Sigmoid colon (tissue), 4 donors: ENCODE measurements at regions not wholly inside any gene's neighbourhood (a gene's known extent, or its start where the extent isn't known, plus 50 kb on each side); places are given as distances from the start of the nearest gene placed in this dataset.
"Not testable (repeated sequence)": the region's sequence is repeated elsewhere in the genome, so short reads cannot be mapped to it uniquely, and the experiment has no call there.

Experiments
- CTCF ChIP-seq, 4 experiments: fragments of 450-650 bp in 3 of 4; fragments of 200-600 bp in 1 of 4; IDR thresholded peaks; one replicate each; pipeline ENCODE4 v1.5.1; 2016 to 2019; ENCODE audit warnings: antibody characterized with exemption in 4 of 4, mild to moderate bottlenecking in 3 of 4, moderate library complexity in 2 of 4
- EP300 ChIP-seq, 4 donors: sonication (generic); formaldehyde crosslinking; IDR thresholded peaks; one replicate each; pipeline ENCODE4 v1.6.1; 2017; ENCODE audit warnings: antibody characterized with exemption in 4 of 4
- POLR2A ChIP-seq, 2 donors: fragments of 450-650 bp; IDR thresholded peaks; one replicate each; pipeline ENCODE4 v1.6.1; 2016; ENCODE audit warnings: antibody characterized with exemption in 2 of 2, mild to moderate bottlenecking in 2 of 2, moderate library complexity in 2 of 2
- POLR2AphosphoS5 ChIP-seq, 4 donors: sonication (generic); formaldehyde crosslinking; IDR thresholded peaks; one replicate each; pipeline ENCODE4 v1.6.1; 2017; ENCODE audit warnings: antibody characterized with exemption in 4 of 4

- TF ChIP-seq POLR2A, EP300, POLR2AphosphoS5, CTCF (IDR thresholded peaks at IDR 0.05): not testable (repeated sequence)
Measured at GRCh38 chr13:107926515-107926914, 288.8 kb downstream of the LIG4 start.
